Endothelial cell of umbilical vein (primary cell): ENCODE measurements at regions not wholly inside any gene's neighbourhood (a gene's known extent, or its start where the extent isn't known, plus 50 kb on each side); places are given as distances from the start of the nearest gene placed in this dataset.

Experiments used
- BruUV-seq: library from RNA; stranded (reverse); fragments of 400-500 nt; replicated peaks from 2 replicates; lab custom pipeline; 2021; lab: Mats Ljungman, UMichigan
- CTCF ChIA-PET: fragments of 300-600, 350-600 bp; sonication (Branson Sonifier 250); formaldehyde crosslinking; loops from one replicate; lab custom pipeline; 2021; ENCODE audit warnings: antibody characterized with exemption, inconsistent platforms; lab: Charles Lee
- POLR2A ChIA-PET: fragments of 300-600, 350-600 bp; sonication (Branson Sonifier 250); formaldehyde crosslinking; loops from one replicate; lab custom pipeline; 2021; ENCODE audit warnings: antibody characterized with exemption, inconsistent platforms; lab: Charles Lee
- DNase-seq: peaks from one replicate; pipeline ENCODE4 v3.0.0-alpha.2; 2011; ENCODE audit warnings: low read depth, low spot score
- FAIRE-seq: peaks from 2 replicates; lab custom pipeline; 2011; peaks lifted over from hg19 to GRCh38; lab: Jason Lieb, UNC
- H2AFZ ChIP-seq: 2 replicates; pipeline ENCODE4 v1.6.0; 2012; ENCODE audit warnings: low read depth, low read length, control low read depth, inconsistent platforms
- H3K27ac ChIP-seq: 2 replicates; pipeline ENCODE4 v1.5.1; 2011; ENCODE audit warnings: low read depth, mild to moderate bottlenecking, control low read depth, low read length, moderate library complexity; ENCODE audit not compliant: insufficient read depth
- H3K27me3 ChIP-seq, 2 experiments: 2 replicates each; pipeline versions ENCODE4 v1.6.0 to v1.6.1; 2011; ENCODE audit warnings: low read length in 2 of 2, mixed read lengths in 1 of 2; ENCODE audit not compliant: control insufficient read depth in 2 of 2, insufficient read depth in 2 of 2
- H3K36me3 ChIP-seq, 2 experiments: 2 replicates in 1 of 2; 3 replicates in 1 of 2; pipeline ENCODE4 v1.5.1; 2011; ENCODE audit warnings: low read length in 2 of 2, mild to moderate bottlenecking in 1 of 2, moderate library complexity in 1 of 2; ENCODE audit not compliant: control insufficient read depth in 2 of 2, insufficient read depth in 2 of 2; ENCODE audit errors: extremely low read depth in 1 of 2
- H3K4me1 ChIP-seq: 3 replicates; pipeline ENCODE4 v1.5.1; 2011; ENCODE audit warnings: mild to moderate bottlenecking, low read length; ENCODE audit not compliant: control insufficient read depth, insufficient read depth; ENCODE audit errors: extremely low read depth
- H3K4me2 ChIP-seq: 2 replicates; pipeline ENCODE4 v1.6.1; 2011; ENCODE audit warnings: low read length, control low read depth, mixed read lengths; ENCODE audit not compliant: insufficient read depth
- H3K4me3 ChIP-seq, 3 experiments: fragments of 200-600 bp in 1 of 3; sonication (generic), shearing (Covaris generic) in 1 of 3; replicated peaks in 1 of 3; 2 replicates each; pipeline ENCODE4 v1.5.1; 2011 to 2016; ENCODE audit warnings: control low read depth in 3 of 3, low read length in 3 of 3, mild to moderate bottlenecking in 2 of 3, inconsistent platforms in 1 of 3, low read depth in 1 of 3, moderate library complexity in 1 of 3; ENCODE audit not compliant: insufficient read depth in 1 of 3
- H3K79me2 ChIP-seq: 2 replicates; pipeline ENCODE4 v1.6.0; 2012; ENCODE audit warnings: low read length, inconsistent platforms; ENCODE audit not compliant: control insufficient read depth, insufficient read depth
- H3K9ac ChIP-seq: replicated peaks from 2 replicates; pipeline ENCODE3; 2011; ENCODE audit warnings: low read length, control low read depth; ENCODE audit not compliant: insufficient read depth; ENCODE audit errors: extremely low read depth
- H3K9me1 ChIP-seq: replicated peaks from 3 replicates; pipeline ENCODE4 v1.6.0; 2011; ENCODE audit warnings: mild to moderate bottlenecking, low read length; ENCODE audit not compliant: control insufficient read depth, insufficient read depth; ENCODE audit errors: extremely low read depth
- H3K9me3 ChIP-seq: replicated peaks from 2 replicates; pipeline ENCODE4 v1.5.1; 2012; ENCODE audit warnings: low read length, inconsistent platforms; ENCODE audit not compliant: control insufficient read depth, insufficient read depth
- H4K20me1 ChIP-seq: replicated peaks from 2 replicates; pipeline ENCODE3; 2011; ENCODE audit warnings: mild to moderate bottlenecking, low read length; ENCODE audit not compliant: control insufficient read depth, insufficient read depth; ENCODE audit errors: extremely low read depth
- CTCF ChIP-seq, 2 donors: IDR thresholded peaks; 1 replicate in 1 of 2; 2 replicates in 1 of 2; pipeline ENCODE4 v1.5.1; 2011; ENCODE audit warnings: low read length in 2 of 2, mild to moderate bottlenecking in 2 of 2, moderate library complexity in 2 of 2, control low read depth in 1 of 2, inconsistent platforms in 1 of 2, low read depth in 1 of 2; ENCODE audit not compliant: insufficient read depth in 1 of 2; ENCODE audit errors: extremely low read depth in 1 of 2
- EZH2 ChIP-seq: IDR thresholded peaks from 2 replicates; pipeline ENCODE4 v1.6.1; 2012; ENCODE audit warnings: borderline replicate concordance, low read depth, mild to moderate bottlenecking, moderate library complexity, low read length, inconsistent platforms; ENCODE audit not compliant: severe bottlenecking
- FOS ChIP-seq: IDR thresholded peaks from 2 replicates; pipeline ENCODE4 v1.6.1; 2011; ENCODE audit warnings: mild to moderate bottlenecking, low read length, moderate library complexity, borderline replicate concordance; ENCODE audit not compliant: insufficient read depth
- GATA2 ChIP-seq: IDR thresholded peaks from 2 replicates; pipeline ENCODE4 v1.7.0; 2011; ENCODE audit warnings: low read depth, mild to moderate bottlenecking, moderate library complexity, mixed read lengths, low read length; ENCODE audit not compliant: insufficient read length, insufficient read depth
- JUN ChIP-seq: IDR thresholded peaks from 2 replicates; pipeline ENCODE4 v1.6.1; 2011; ENCODE audit warnings: borderline replicate concordance, low read depth; ENCODE audit not compliant: insufficient read length, insufficient read depth
- MAX ChIP-seq: IDR thresholded peaks from 2 replicates; pipeline ENCODE4 v1.6.1; 2011; ENCODE audit not compliant: insufficient read depth, insufficient read length
- MYC ChIP-seq: IDR thresholded peaks from one replicate; pipeline ENCODE4 v1.6.1; 2011; ENCODE audit warnings: mild to moderate bottlenecking, low read depth, low read length
- POLR2A ChIP-seq: IDR thresholded peaks from 2 replicates; pipeline ENCODE4 v1.6.1; 2012; ENCODE audit warnings: low read depth, mild to moderate bottlenecking, control low read depth, low read length
- POLR2AphosphoS5 ChIP-seq: IDR thresholded peaks from 2 replicates; pipeline ENCODE4 v1.6.1; 2012; ENCODE audit warnings: low read depth, mild to moderate bottlenecking, control low read depth, low read length, moderate library complexity; ENCODE audit not compliant: insufficient read depth
- dilution Hi-C: fragments of 300-500 bp; cut with MboI; formaldehyde crosslinking; loops from one replicate; pipeline ENCODE4 v1.15.0; 2019; ENCODE audit warnings: low sequenced_read_pairs; ENCODE audit not compliant: extremely low pct_ligation_motif_present
- intact Hi-C: fragments of 100-400 bp; cut with micrococcal nuclease; formaldehyde crosslinking; loops from one replicate; pipeline ENCODE4 v1.10.0; 2022

GRCh38 chr3:157738441-157738840 lies 235.2 kb upstream of the VEPH1 start:
- H3K9me3 ChIP-seq: no peaks in the 10 kb centered on the region
- FAIRE-seq (no peak), DNase-seq (no peak)
- H3K79me2 ChIP-seq: no peaks in the 10 kb centered on the region
- no peak overlapping the region for H3K4me3 ChIP-seq
- POLR2A ChIA-PET: no interaction called here
- CTCF ChIA-PET: no interaction called here
- dilution Hi-C loops: no loop called here
- H2AFZ ChIP-seq: no peak overlapping the region
- H3K9me1 ChIP-seq: no peaks in the 10 kb centered on the region
- TF ChIP-seq MAX (no peak), POLR2AphosphoS5 (no peak), MYC (no peak), GATA2 (no peak), FOS (no peak), POLR2A (no peak), JUN (no peak), EZH2 (no peak), CTCF (IDR thresholded peaks at IDR 0.05; ENCODE audit: extremely low read depth in 1 of 2, insufficient read depth in 1 of 2, low read depth in 1 of 2, low read length in 2 of 2) (no peak)
- H3K4me1 ChIP-seq: no peaks in the 10 kb centered on the region
- no peak overlapping the region for H3K9ac ChIP-seq
- H3K27me3 ChIP-seq: no peaks in the 10 kb centered on the region
- H4K20me1 ChIP-seq: no peaks in the 10 kb centered on the region
- no peak overlapping the region for H3K27ac ChIP-seq
- BruUV-seq: no TSS peak
- no peaks in the 10 kb centered on the region for H3K36me3 ChIP-seq
- H3K4me2 ChIP-seq: no peak overlapping the region
- intact Hi-C loops: no loop called here
